HFFc6 (cell line): ENCODE measurements at regions not wholly inside any gene's neighbourhood (a gene's known extent, or its start where the extent isn't known, plus 50 kb on each side); places are given as distances from the start of the nearest gene placed in this dataset.
"Not testable (repeated sequence)": the region's sequence is repeated elsewhere in the genome, so short reads cannot be mapped to it uniquely, and the experiment has no call there.

Experiments used
- DNase-seq: peaks from one replicate; pipeline ENCODE4 v3.0.0-alpha.2; 2018
- H3K27ac Mint-ChIP-seq: 2 replicates; pipeline ENCODE4 v1.8.0; 2020; ENCODE audit warnings: mild to moderate bottlenecking, mixed read lengths
- H3K27me3 Mint-ChIP-seq: 2 replicates; pipeline ENCODE4 v1.8.0; 2021; ENCODE audit warnings: mild to moderate bottlenecking, moderate library complexity, mixed read lengths; ENCODE audit not compliant: insufficient read depth
- H3K36me3 Mint-ChIP-seq: 2 replicates; pipeline ENCODE4 v1.8.0; 2021; ENCODE audit warnings: low read depth, mixed read lengths
- H3K4me1 Mint-ChIP-seq: 2 replicates; pipeline ENCODE4 v1.8.0; 2020; ENCODE audit warnings: low read depth, mixed read lengths
- H3K4me3 Mint-ChIP-seq: 2 replicates; pipeline ENCODE4 v1.8.0; 2020; ENCODE audit warnings: mild to moderate bottlenecking, moderate library complexity, mixed read lengths
- H3K9me3 Mint-ChIP-seq: 2 replicates; pipeline ENCODE4 v1.8.0; 2020; ENCODE audit warnings: mild to moderate bottlenecking, mixed read lengths
- TF ChIP-seq, protein P1 (sequence below): fragments of 200-600 bp; sonication (generic); IDR thresholded peaks from 2 replicates; pipeline ENCODE4 v1.5.0; 2021; ENCODE audit warnings: antibody characterized with exemption, mild to moderate bottlenecking

DNA sequence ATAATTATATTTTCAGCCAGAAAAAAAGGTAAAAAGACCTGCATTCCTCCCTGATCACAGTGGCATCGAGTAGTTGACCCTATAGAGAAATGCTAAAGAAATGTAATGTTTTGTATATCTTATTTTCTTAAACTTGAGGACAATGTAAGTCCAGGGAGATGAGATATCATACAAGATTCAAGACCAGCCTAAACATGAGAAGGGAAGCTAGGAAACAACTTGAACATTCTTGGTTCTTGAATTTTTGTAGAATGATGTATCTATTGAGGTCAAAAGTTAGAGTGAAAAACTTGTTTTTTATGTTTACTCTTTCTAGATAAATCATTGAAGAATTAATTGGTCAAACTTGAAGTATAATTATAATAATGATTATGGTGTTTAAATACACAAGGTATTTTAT lies 497.7 kb upstream of the TBL1XR1 start:
- no peaks in the 10 kb centered on the region for H3K9me3 Mint-ChIP-seq
- no peak overlapping the region for H3K27ac Mint-ChIP-seq
- TF ChIP-seq, protein P1, sequence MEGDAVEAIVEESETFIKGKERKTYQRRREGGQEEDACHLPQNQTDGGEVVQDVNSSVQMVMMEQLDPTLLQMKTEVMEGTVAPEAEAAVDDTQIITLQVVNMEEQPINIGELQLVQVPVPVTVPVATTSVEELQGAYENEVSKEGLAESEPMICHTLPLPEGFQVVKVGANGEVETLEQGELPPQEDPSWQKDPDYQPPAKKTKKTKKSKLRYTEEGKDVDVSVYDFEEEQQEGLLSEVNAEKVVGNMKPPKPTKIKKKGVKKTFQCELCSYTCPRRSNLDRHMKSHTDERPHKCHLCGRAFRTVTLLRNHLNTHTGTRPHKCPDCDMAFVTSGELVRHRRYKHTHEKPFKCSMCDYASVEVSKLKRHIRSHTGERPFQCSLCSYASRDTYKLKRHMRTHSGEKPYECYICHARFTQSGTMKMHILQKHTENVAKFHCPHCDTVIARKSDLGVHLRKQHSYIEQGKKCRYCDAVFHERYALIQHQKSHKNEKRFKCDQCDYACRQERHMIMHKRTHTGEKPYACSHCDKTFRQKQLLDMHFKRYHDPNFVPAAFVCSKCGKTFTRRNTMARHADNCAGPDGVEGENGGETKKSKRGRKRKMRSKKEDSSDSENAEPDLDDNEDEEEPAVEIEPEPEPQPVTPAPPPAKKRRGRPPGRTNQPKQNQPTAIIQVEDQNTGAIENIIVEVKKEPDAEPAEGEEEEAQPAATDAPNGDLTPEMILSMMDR = no peak
- DNase-seq = no peak
- no peaks in the 10 kb centered on the region for H3K27me3 Mint-ChIP-seq
- no peaks in the 10 kb centered on the region for H3K36me3 Mint-ChIP-seq
- peaks cover 20% of the 10 kb centered on the region for H3K4me1 Mint-ChIP-seq
- H3K4me3 Mint-ChIP-seq = no peak overlapping the region

DNA sequence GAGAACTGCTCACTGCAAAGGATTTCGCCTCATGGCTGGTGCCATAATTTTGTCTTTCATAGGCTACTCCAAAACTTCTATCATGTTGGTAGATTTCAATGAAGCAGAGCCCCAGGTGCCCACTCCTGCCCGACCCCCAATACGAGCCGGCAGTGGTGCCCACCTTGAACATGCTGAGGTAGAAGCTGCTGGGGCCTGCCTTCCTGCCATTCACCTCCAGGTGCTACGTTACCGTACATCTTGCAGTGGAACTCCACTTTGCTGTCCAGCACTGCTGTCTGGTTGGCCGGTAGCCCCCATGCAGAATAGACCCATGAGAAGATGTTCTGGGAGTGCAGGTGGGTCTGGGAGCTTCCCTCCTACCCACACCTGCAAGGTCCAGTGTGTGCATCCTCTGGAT lies 502.8 kb upstream of the TBL1XR1 start:
- H3K4me3 Mint-ChIP-seq = no peak overlapping the region
- no peak overlapping the region for H3K27ac Mint-ChIP-seq
- H3K4me1 Mint-ChIP-seq = peaks cover 11% of the 10 kb centered on the region
- no peak for DNase-seq
- peaks cover 4% of the 10 kb centered on the region; the same call in 1 of the 2 replicates for H3K27me3 Mint-ChIP-seq
- no peaks in the 10 kb centered on the region for H3K36me3 Mint-ChIP-seq
- TF ChIP-seq, protein P1 = no peak
- no peaks in the 10 kb centered on the region for H3K9me3 Mint-ChIP-seq

DNA sequence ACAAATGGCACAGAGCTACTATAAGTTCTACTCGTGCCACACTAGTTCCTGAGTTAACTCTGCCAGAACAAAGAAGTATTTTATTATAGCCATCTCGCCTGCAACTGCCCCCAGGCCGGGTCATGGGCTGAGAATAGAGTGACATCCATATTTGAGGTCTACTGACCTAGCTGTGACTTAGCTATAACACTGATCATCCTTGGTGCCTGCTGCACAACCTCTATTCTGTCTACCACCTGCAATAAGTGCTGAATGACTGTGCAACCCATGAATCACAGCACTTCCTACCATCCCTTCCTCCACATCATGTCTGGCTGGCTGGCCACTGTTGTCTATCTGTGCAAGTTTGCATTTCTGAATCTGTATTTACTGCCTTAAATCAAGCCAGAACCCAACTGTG lies 506.5 kb upstream of the TBL1XR1 start:
- Mint-ChIP-seq H3K4me3 (no peak overlapping the region), H3K9me3 (no peaks in the 10 kb centered on the region), H3K27me3 (peaks cover 4% of the 10 kb centered on the region), H3K27ac (no peak overlapping the region), H3K4me1 (peaks cover 8% of the 10 kb centered on the region), H3K36me3 (no peaks in the 10 kb centered on the region)
- no peak for DNase-seq
- TF ChIP-seq, protein P1 = no peak

DNA sequence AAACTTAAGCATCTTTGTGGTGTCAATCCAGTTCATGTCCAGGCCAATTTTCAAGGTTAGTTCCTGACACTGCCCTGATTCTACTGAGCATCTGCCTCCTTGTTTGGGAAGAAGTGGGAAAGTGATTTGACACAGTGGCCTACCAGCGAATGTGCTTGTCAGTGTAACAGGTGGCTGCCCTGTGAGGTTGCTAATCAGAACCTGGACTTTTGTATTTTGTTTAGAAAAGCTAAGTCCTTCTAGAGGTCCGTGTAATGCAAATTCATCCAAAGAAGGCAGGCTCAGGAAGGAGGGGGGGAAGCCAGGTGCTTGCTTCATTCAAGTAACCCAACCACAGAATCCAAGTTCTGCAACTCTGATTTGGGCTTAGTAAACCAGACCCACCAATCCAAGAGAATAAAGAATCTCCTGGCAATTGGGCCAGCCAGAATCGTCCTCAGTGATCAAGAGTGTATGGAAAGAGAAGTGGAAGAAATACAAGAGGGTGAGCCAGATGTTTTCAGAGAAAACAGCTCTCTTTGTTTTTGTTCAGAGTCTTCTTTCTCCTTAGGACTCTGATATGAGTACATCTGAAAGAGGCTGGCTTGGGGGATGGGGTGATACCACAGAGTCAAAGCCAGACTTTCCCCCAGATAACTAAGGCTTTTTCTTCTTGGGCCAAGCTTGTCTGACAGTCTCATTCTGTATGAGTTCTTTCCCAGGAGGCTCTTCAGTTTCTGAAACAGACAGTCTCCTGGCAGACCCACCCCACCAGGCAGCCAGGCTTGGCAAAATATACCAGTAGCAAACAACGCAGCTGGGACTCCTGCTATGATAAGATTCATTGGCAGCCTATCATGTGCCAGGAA lies 508.9 kb upstream of the TBL1XR1 start:
- peaks cover 8% of the 10 kb centered on the region for H3K4me1 Mint-ChIP-seq
- TF ChIP-seq, protein P1 = no peak
- H3K9me3 Mint-ChIP-seq = no peaks in the 10 kb centered on the region
- H3K27me3 Mint-ChIP-seq = peaks cover 4% of the 10 kb centered on the region
- no peak for DNase-seq
- H3K27ac Mint-ChIP-seq = no peak overlapping the region
- H3K36me3 Mint-ChIP-seq = no peaks in the 10 kb centered on the region
- no peak overlapping the region for H3K4me3 Mint-ChIP-seq

DNA sequence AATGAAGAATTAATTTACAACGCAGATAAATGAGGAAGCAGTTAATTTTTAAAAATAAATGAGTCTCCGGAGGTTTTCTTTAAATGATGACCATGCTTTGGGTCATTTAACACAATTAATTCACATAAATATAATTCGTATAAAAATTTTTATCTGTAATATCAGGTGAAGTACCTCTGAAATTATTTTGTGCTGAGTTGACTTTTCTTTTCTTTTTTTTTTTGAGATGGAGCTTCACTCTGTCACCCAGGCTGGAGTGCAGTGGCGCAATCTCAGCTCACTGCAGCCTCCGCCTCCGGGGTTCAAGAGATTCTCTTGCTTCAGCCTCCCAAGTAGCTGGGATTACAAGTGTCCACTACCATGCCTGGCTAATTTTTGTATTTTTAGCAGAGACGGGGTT lies 512.2 kb upstream of the TBL1XR1 start:
- DNase-seq, H3K27me3 Mint-ChIP-seq, H3K27ac Mint-ChIP-seq, H3K9me3 Mint-ChIP-seq, H3K4me1 Mint-ChIP-seq, H3K4me3 Mint-ChIP-seq, H3K36me3 Mint-ChIP-seq: not testable (repeated sequence)

DNA sequence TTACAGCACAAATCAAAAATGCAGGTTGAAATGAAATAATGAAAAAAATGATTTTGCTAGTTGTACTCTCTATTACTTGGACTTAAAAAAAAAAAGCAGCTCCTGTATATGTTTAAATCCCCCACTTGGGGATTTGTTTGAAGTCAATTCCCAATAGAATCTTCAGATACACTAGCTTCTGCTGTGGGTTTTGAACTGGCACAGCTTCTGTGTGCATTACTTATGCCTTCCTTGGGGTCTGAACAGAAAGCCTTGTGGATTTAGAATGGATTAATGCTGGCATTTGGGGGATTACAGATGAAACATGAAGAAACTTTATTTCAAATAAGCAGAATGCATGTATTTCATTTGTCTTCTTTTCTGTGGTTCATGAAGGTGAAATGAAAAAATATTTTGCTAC lies 513.2 kb upstream of the TBL1XR1 start:
- TF ChIP-seq, protein P1 = no peak
- no peak for DNase-seq
- Mint-ChIP-seq H3K36me3 (no peaks in the 10 kb centered on the region), H3K4me3 (no peak overlapping the region), H3K9me3 (no peaks in the 10 kb centered on the region), H3K27me3 (no peaks in the 10 kb centered on the region; the same call in 1 of the 2 replicates), H3K27ac (no peak overlapping the region), H3K4me1 (no peaks in the 10 kb centered on the region)
